ENCODE measurements at regions not wholly inside any gene's neighbourhood (a gene's known extent, or its start where the extent isn't known, plus 50 kb on each side); places are given as distances from the start of the nearest gene placed in this dataset.

DNA sequence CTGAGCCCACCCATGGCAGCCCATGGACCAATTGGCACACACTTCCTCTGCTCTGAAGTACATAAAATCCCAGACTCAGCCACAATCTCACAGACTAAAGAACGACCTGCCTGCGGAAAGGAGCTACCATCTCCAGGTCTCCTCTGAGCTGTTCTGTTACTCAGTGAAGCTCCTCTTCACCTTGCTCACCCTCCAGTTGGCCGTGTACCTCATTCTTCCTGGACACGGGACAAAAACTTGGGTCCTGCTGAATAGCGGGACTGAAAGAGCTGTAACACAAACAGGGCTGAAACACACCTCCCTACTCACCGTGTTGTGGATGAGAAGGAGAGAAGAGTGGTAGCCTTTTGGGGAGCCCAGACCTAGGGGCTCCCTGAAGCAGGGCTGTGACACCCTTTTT, 128.7 kb downstream of the GAS1 start:
- Histone ChIP-seq H3K4me1 (ENCODE audit: control insufficient read depth, insufficient read depth, low read length) (peaks cover 9% of the 10 kb centered on the region), H3K9ac (ENCODE audit: low read depth, low read length) (no peak overlapping the region), H2BK5ac (ENCODE audit: low read depth, low read length, poor library complexity, severe bottlenecking) (no peak overlapping the region), H3K4ac (ENCODE audit: low read depth, low read length) (no peak overlapping the region), H3K27ac (ENCODE audit: insufficient read depth, low read length) (no peak overlapping the region), H2AK9ac (replicated peaks; ENCODE audit: low read depth, low read length, poor library complexity) (no peak overlapping the region), H3K18ac (ENCODE audit: low read depth, low read length) (no peak overlapping the region), H3K23ac (ENCODE audit: low read depth, low read length) (no peak overlapping the region), H3K27me3 (ENCODE audit: control insufficient read depth, insufficient read depth, low read length) (peaks cover 7% of the 10 kb centered on the region), H2BK20ac (ENCODE audit: low read depth, low read length) (no peak overlapping the region), H4K20me1 (ENCODE audit: insufficient read depth, low read length) (no peaks in the 10 kb centered on the region), H3K14ac (replicated peaks; ENCODE audit: low read depth, low read length) (no peak overlapping the region), H3K4me3 (ENCODE audit: insufficient read depth, low read depth, low read length) (no peak overlapping the region), H2BK15ac (ENCODE audit: low read depth, low read length) (no peak overlapping the region), H4K91ac (ENCODE audit: insufficient read depth, low read depth, low read length) (no peak overlapping the region), H4K8ac (ENCODE audit: low read depth in 2 of 2, low read length in 2 of 2) (no peak overlapping the region), H2BK120ac (ENCODE audit: low read depth, low read length) (no peak overlapping the region), H2AK5ac (ENCODE audit: low read depth, low read length) (no peak overlapping the region), H3K9me3 (ENCODE audit: control insufficient read depth, insufficient read depth, low read length) (peaks cover 13% of the 10 kb centered on the region), H3K9me1 (ENCODE audit: insufficient read depth, low read length) (no peaks in the 10 kb centered on the region), H3K36me3 (ENCODE audit: control insufficient read depth, insufficient read depth, low read length) (no peaks in the 10 kb centered on the region), H3K79me1 (ENCODE audit: low read depth in 1 of 2, low read length in 2 of 2) (no peaks in the 10 kb centered on the region), H4K5ac (ENCODE audit: low read depth, low read length) (no peak overlapping the region), H2AFZ (replicated peaks; ENCODE audit: low read length, poor library complexity) (no peak overlapping the region), H3K56ac (ENCODE audit: extremely low read depth, insufficient read depth, low read length) (no peak overlapping the region), H3K4me2 (ENCODE audit: low read depth, low read length) (no peak overlapping the region)
- DNase-seq (no peak), ATAC-seq (ENCODE audit: low read depth) (no peak)
- 80% methylated on average over 1 of the region's 6 CpGs; no CpG with 5 or more reads in 1 of the 2 experiments for WGBS, 2 experiments (ENCODE audit: extremely low coverage in 2 of 2, insufficient read length in 1 of 2)
- dilution Hi-C loops (cut with HindIII; ENCODE audit: low sequenced_read_pairs, unreplicated experiment): no loop called here
- TF ChIP-seq, protein P1, sequence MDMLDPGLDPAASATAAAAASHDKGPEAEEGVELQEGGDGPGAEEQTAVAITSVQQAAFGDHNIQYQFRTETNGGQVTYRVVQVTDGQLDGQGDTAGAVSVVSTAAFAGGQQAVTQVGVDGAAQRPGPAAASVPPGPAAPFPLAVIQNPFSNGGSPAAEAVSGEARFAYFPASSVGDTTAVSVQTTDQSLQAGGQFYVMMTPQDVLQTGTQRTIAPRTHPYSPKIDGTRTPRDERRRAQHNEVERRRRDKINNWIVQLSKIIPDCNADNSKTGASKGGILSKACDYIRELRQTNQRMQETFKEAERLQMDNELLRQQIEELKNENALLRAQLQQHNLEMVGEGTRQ (IDR thresholded peaks at IDR 0.05; ENCODE audit: low read depth, low read length): no peak
- no peak for TF ChIP-seq POLR2A (IDR thresholded peaks at IDR 0.05; ENCODE audit: low read depth, low read length)
- TF ChIP-seq SMC3 (IDR thresholded peaks at IDR 0.05; ENCODE audit: low read depth, low read length): no peak
- no peak for TF ChIP-seq CEBPB (IDR thresholded peaks at IDR 0.05; ENCODE audit: low read depth, low read length)
- no peak for TF ChIP-seq MXI1 (IDR thresholded peaks at IDR 0.05; ENCODE audit: borderline replicate concordance, low read depth, low read length)
- no peak for TF ChIP-seq NFE2L2 (IDR thresholded peaks at IDR 0.05; ENCODE audit: low read depth, low read length)
- no peak for TF ChIP-seq RFX5 (IDR thresholded peaks at IDR 0.05; ENCODE audit: low read depth, low read length)
- TF ChIP-seq, protein P2, sequence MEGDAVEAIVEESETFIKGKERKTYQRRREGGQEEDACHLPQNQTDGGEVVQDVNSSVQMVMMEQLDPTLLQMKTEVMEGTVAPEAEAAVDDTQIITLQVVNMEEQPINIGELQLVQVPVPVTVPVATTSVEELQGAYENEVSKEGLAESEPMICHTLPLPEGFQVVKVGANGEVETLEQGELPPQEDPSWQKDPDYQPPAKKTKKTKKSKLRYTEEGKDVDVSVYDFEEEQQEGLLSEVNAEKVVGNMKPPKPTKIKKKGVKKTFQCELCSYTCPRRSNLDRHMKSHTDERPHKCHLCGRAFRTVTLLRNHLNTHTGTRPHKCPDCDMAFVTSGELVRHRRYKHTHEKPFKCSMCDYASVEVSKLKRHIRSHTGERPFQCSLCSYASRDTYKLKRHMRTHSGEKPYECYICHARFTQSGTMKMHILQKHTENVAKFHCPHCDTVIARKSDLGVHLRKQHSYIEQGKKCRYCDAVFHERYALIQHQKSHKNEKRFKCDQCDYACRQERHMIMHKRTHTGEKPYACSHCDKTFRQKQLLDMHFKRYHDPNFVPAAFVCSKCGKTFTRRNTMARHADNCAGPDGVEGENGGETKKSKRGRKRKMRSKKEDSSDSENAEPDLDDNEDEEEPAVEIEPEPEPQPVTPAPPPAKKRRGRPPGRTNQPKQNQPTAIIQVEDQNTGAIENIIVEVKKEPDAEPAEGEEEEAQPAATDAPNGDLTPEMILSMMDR (conservative IDR thresholded peaks at IDR 0.05; ENCODE audit: low read depth, low read length): no peak
- TF ChIP-seq, protein P3, sequence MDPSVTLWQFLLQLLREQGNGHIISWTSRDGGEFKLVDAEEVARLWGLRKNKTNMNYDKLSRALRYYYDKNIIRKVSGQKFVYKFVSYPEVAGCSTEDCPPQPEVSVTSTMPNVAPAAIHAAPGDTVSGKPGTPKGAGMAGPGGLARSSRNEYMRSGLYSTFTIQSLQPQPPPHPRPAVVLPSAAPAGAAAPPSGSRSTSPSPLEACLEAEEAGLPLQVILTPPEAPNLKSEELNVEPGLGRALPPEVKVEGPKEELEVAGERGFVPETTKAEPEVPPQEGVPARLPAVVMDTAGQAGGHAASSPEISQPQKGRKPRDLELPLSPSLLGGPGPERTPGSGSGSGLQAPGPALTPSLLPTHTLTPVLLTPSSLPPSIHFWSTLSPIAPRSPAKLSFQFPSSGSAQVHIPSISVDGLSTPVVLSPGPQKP (IDR thresholded peaks at IDR 0.05; ENCODE audit: borderline replicate concordance, low read depth, low read length): no peak
- no peak for TF ChIP-seq BHLHE40 (IDR thresholded peaks at IDR 0.05; ENCODE audit: low read depth, low read length)
- no peak for TF ChIP-seq RAD21 (IDR thresholded peaks at IDR 0.05; ENCODE audit: low read length)
- TF ChIP-seq MAFK (IDR thresholded peaks at IDR 0.05; ENCODE audit: low read depth, low read length): no peak
- TF ChIP-seq CHD1 (IDR thresholded peaks at IDR 0.05; ENCODE audit: low read depth, low read length): no peak
- no peak for TF ChIP-seq RCOR1 (IDR thresholded peaks at IDR 0.05; ENCODE audit: insufficient replicate concordance, low read length)
- no peak for TF ChIP-seq FOS (IDR thresholded peaks at IDR 0.05; ENCODE audit: low read depth, low read length)
- TF ChIP-seq MAZ (IDR thresholded peaks at IDR 0.05; ENCODE audit: borderline replicate concordance, low read depth, low read length): no peak
- ChIA-PET CTCF (no interaction called here), POLR2A (ENCODE audit: unreplicated experiment) (no interaction called here)
- in situ Hi-C loops (cut with MboI; ENCODE audit: low sequenced_read_pairs): no loop called here
- no TSS peak for BruUV-seq (replicated peaks)
- intact Hi-C loops (cut with micrococcal nuclease): no loop called here
